ENCODE measurements at regions not wholly inside any gene's neighbourhood (a gene's known extent, or its start where the extent isn't known, plus 50 kb on each side); places are given as distances from the start of the nearest gene placed in this dataset.

DNA sequence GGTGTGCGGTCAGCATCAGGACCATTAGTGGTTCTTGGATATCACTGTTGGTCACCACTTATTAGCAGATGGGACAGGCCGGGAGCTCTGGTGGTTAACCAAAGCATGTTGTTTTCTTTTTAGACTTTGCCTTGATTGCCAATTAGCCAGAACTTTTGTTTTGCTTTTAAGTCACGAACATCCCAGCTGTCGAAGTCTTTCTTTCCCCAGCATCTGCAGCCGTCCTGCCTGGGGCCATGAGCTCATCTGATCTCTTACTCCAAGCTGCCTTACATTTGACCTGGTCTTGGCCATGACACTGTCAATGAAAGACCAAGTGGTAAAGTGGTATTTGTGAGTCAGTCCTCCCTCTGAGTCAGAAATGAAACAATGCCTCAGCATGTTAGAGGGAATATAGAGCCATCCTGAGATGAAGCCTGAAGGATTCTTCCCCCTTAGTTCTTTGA lies 53.9 kb upstream of the CREB5 start:
- no peak for TF ChIP-seq CTCF (IDR thresholded peaks at IDR 0.05; ENCODE audit: control extremely low read depth, extremely low read depth, low read depth, missing control alignments)
- POLR2A ChIA-PET = no interaction called here
- CTCF ChIA-PET = interaction anchor here (1.2 to 4.5 kb wide), 2 partner anchors 17 to 268 kb away, joined by 3 to 15 read pairs; no protein-coding TSS in a partner anchor
- no peak for DNase-seq (ENCODE audit: extremely low spot score)

- ChIA-PET POLR2A (no interaction called here), CTCF (interaction anchor here (0.7 to 4.5 kb wide), 4 partner anchors 11 to 19 kb away, joined by 3 to 20 read pairs (median 12); no protein-coding TSS in a partner anchor)
- DNase-seq (ENCODE audit: extremely low spot score) = no peak
- no peak for TF ChIP-seq CTCF (IDR thresholded peaks at IDR 0.05; ENCODE audit: control extremely low read depth, extremely low read depth, low read depth, missing control alignments)
Observed at GRCh38 chr7:28360739-28361138, 51.6 kb upstream of the CREB5 start.

DNA sequence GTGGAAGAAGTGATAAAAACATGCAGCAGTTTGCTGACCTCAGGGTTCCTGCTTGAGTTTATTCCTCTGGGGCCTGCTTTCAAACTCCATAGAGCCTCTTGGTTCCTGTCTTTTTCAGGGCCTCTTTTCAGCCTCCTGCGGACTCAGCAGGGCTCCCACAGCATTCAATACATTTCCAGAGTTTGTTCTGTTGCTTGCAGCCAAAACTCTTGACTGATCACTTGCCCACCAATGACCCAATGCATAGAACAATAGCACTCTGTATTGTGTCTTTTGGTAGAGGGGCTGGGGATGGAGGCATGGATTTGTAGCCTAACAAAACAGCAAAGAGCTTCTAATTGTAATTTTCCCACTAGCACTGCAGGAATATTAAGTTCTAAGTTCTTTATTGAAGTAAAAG lies 50.8 kb upstream of the CREB5 start:
- TF ChIP-seq CTCF (IDR thresholded peaks at IDR 0.05; ENCODE audit: control extremely low read depth, extremely low read depth, low read depth, missing control alignments) = no peak
- DNase-seq (ENCODE audit: extremely low spot score) = no peak
- ChIA-PET POLR2A (no interaction called here), CTCF (interaction anchor here (1.1 to 4.5 kb wide), 6 partner anchors 11 to 28 kb away, joined by 4 to 20 read pairs (median 7); no protein-coding TSS in a partner anchor)

DNA sequence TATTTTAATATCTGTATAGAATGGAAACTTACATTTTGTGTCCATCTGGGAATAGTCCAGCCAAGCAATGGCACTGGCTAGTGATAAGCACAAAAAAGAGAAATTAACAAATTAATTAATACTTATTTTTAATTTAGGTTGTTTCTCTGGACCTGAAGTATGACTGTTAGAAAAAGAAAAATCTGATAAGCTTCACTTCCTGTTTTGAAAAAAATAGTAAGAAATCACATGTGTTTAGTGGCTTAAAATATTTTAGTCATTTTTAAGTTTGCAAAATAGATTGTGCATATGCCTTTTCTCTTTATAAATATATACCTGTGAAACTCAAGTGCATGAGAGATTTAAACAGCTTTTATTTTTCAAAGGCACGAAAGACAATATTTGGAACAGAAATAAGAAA lies 50.1 kb upstream of the CREB5 start:
- POLR2A ChIA-PET = no interaction called here
- no peak for TF ChIP-seq CTCF (IDR thresholded peaks at IDR 0.05; ENCODE audit: control extremely low read depth, extremely low read depth, low read depth, missing control alignments)
- no peak for DNase-seq (ENCODE audit: extremely low spot score)
- CTCF ChIA-PET = interaction anchor here (1.1 to 4.5 kb wide), 10 partner anchors 10 to 744 kb away, joined by 3 to 20 read pairs (median 4); no protein-coding TSS in a partner anchor

All from GM10248 (cell line).